ENCODE measurements at regions not wholly inside any gene's neighbourhood (a gene's known extent, or its start where the extent isn't known, plus 50 kb on each side); places are given as distances from the start of the nearest gene placed in this dataset.

GRCh38 chr2:57760381-57760801, 286.2 kb upstream of the VRK2 start:
- TF ChIP-seq POLR2A (IDR thresholded peaks at IDR 0.05; ENCODE audit: low read depth, low read length): no peak
- TF ChIP-seq POLR2AphosphoS5 (IDR thresholded peaks at IDR 0.05; ENCODE audit: low read depth, low read length): no peak

All from GM12892 (cell line).